Thyroid gland (tissue), 4 donors: ENCODE measurements at regions not wholly inside any gene's neighbourhood (a gene's known extent, or its start where the extent isn't known, plus 50 kb on each side); places are given as distances from the start of the nearest gene placed in this dataset.

Experiments used
- DNase-seq, 2 donors: peaks; one replicate each; pipeline ENCODE4 v3.0.0-alpha.2; 2019
- H3K27ac ChIP-seq, 3 donors: fragments of 200-600 bp; sonication (generic); 1 replicate in 2 of 3; 2 replicates in 1 of 3; pipeline ENCODE4 v1.5.1; 2016 to 2019; ENCODE audit warnings: mild to moderate bottlenecking in 1 of 3, moderate library complexity in 1 of 3
- H3K27me3 ChIP-seq: fragments of 200-600 bp; sonication (generic); one replicate; pipeline ENCODE4 v1.5.1; 2019
- H3K36me3 ChIP-seq, 2 donors: fragments of 200-600 bp; sonication (generic); one replicate each; pipeline ENCODE4 v1.5.1; 2016 to 2019
- H3K4me1 ChIP-seq, 2 donors: fragments of 200-600 bp; sonication (generic); one replicate each; pipeline ENCODE4 v1.5.1; 2017 to 2019
- H3K4me3 ChIP-seq, 3 donors: fragments of 200-600 bp; sonication (generic); replicated peaks in 1 of 3; 1 replicate in 2 of 3; 2 replicates in 1 of 3; pipeline ENCODE4 v1.5.1; 2016; ENCODE audit warnings: mild to moderate bottlenecking in 1 of 3
- H3K9me3 ChIP-seq: fragments of 200-600 bp; sonication (generic); one replicate; pipeline ENCODE4 v1.5.1; 2017
- CTCF ChIP-seq, 6 experiments: fragments of 200-600 bp in 3 of 6; fragments of 450-650 bp in 3 of 6; sonication (generic) in 3 of 6; IDR thresholded peaks; one replicate each; pipeline ENCODE4 v1.5.1; 2016 to 2019; ENCODE audit warnings: antibody characterized with exemption in 6 of 6, mild to moderate bottlenecking in 2 of 6, inconsistent platforms in 1 of 6, moderate library complexity in 1 of 6
- POLR2A ChIP-seq, 2 donors: fragments of 450-650 bp; IDR thresholded peaks; one replicate each; pipeline ENCODE4 v1.6.1; 2017; ENCODE audit warnings: antibody characterized with exemption in 2 of 2, mild to moderate bottlenecking in 2 of 2, moderate library complexity in 1 of 2
- WGBS, 2 donors: methylation state at CpG; one replicate each; pipeline ENCODE4 v1.1.5; 2017; 5-methylcytosine and 5-hydroxymethylcytosine counted together
- intact Hi-C: fragments of 100-400 bp; cut with DNase I; formaldehyde crosslinking; loops from one replicate; pipeline ENCODE4 v1.15.1; 2023

- Histone ChIP-seq H3K27me3 (no peaks in the 10 kb centered on the region), H3K27ac (no peak overlapping the region), H3K4me1 (no peaks in the 10 kb centered on the region), H3K9me3 (no peaks in the 10 kb centered on the region), H3K36me3 (no peaks in the 10 kb centered on the region), H3K4me3 (no peak overlapping the region)
- no peak for DNase-seq
- intact Hi-C loops = no loop called here
- WGBS, 2 donors = 92% methylated on average over 4 of the region's 4 CpGs
- no peak for TF ChIP-seq POLR2A (IDR thresholded peaks at IDR 0.05)
- TF ChIP-seq CTCF (IDR thresholded peaks at IDR 0.05) = no peak
Observed at GRCh38 chr13:48804821-48805601, 151.3 kb downstream of the CYSLTR2 start.

DNA sequence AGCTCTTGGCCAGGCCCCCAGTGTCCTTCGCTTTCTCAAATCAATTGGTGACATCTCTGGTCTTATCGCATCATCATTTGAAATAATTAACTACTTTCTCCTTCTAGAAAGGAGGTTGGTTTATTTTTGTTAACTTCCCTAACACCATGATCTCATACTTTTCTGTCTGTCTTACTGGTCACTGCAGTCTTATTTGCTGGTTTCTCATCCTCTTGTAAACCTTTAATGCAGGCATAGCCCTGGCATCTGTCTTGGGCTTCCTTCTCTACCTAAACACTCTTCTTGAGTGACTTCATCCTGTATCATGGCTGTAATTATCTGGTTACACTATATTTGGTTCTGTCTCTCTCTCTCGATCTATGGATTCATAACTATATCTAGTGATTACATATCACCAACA lies 152.8 kb downstream of the CYSLTR2 start:
- Histone ChIP-seq H3K27ac (no peak overlapping the region), H3K27me3 (no peaks in the 10 kb centered on the region), H3K4me3 (no peak overlapping the region), H3K4me1 (no peaks in the 10 kb centered on the region), H3K9me3 (no peaks in the 10 kb centered on the region), H3K36me3 (no peaks in the 10 kb centered on the region)
- no peak for DNase-seq
- intact Hi-C loops = no loop called here
- WGBS, 2 donors = 93 to 95% methylated on average over 3 of the region's 3 CpGs
- TF ChIP-seq POLR2A (IDR thresholded peaks at IDR 0.05) (no peak), CTCF (IDR thresholded peaks at IDR 0.05) (no peak)

- WGBS, 2 donors = 95 to 100% methylated on average over 1 of the region's 1 CpG
- no peak for DNase-seq
- intact Hi-C loops = no loop called here
Observed at GRCh38 chr13:48808683-48809082, 155.0 kb downstream of the CYSLTR2 start.

DNA sequence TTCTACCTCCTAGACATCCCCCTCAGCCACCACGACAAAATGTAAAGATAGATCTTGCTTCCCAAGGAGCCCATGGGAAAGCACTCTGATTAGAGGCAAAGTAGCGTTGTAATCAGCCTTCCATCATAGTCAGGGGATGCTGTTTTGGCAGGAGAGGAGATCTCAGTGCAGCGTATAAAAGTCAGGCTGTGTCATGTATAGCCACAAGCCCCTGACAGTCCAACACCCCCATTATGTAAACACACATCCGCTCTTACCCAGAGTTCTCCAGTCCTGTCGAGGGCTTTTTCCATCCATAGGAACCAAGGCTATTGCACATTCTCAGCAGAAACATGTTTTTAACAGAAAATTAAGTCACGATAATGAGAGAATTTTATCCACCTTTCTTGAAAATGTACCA lies 156.3 kb downstream of the CYSLTR2 start:
- Histone ChIP-seq H3K4me3 (no peak overlapping the region), H3K9me3 (no peaks in the 10 kb centered on the region), H3K27ac (no peak overlapping the region), H3K36me3 (no peaks in the 10 kb centered on the region), H3K27me3 (no peaks in the 10 kb centered on the region), H3K4me1 (no peaks in the 10 kb centered on the region)
- TF ChIP-seq CTCF (IDR thresholded peaks at IDR 0.05) (no peak), POLR2A (IDR thresholded peaks at IDR 0.05) (no peak)
- no peak for DNase-seq
- 67 to 73% methylated on average over 6 of the region's 6 CpGs for WGBS, 2 donors
- intact Hi-C loops = no loop called here

More at GRCh38 chr13:48808683-48809082, 155.0 kb downstream of the CYSLTR2 start:
- no peak overlapping the region for H3K4me3 ChIP-seq
- no peaks in the 10 kb centered on the region for H3K27me3 ChIP-seq
- H3K9me3 ChIP-seq = no peaks in the 10 kb centered on the region
- no peak for TF ChIP-seq POLR2A (IDR thresholded peaks at IDR 0.05)
- TF ChIP-seq CTCF (IDR thresholded peaks at IDR 0.05) = no peak
- no peak overlapping the region for H3K27ac ChIP-seq
- H3K4me1 ChIP-seq = no peaks in the 10 kb centered on the region
- H3K36me3 ChIP-seq = no peaks in the 10 kb centered on the region

DNA sequence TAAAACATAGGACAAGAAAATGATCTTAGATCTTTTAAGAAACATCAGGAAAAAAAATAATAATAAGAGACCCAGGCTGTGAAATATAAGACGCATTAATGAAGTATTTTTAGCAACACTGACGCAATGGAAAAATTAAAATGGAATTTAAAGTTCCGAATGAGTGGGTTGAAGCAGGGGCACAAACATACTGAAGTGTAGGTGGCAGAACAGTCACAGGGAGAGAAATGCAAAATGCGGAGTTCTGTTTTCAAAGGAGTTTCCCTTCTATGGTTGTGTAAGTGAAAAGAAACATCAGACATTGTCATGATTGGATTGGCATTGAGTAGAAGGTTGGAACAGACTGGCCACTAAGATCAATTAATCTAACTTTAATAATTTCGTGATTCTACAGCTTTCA lies 159.8 kb downstream of the CYSLTR2 start:
- DNase-seq = no peak
- Histone ChIP-seq H3K4me1 (no peaks in the 10 kb centered on the region), H3K36me3 (no peaks in the 10 kb centered on the region), H3K4me3 (no peak overlapping the region), H3K27me3 (no peaks in the 10 kb centered on the region), H3K9me3 (no peaks in the 10 kb centered on the region), H3K27ac (no peak overlapping the region)
- intact Hi-C loops = no loop called here
- 78 to 89% methylated on average over 5 of the region's 5 CpGs for WGBS, 2 donors
- TF ChIP-seq POLR2A (IDR thresholded peaks at IDR 0.05) (no peak), CTCF (IDR thresholded peaks at IDR 0.05) (no peak)
